K562 (cell line): ENCODE measurements at regions not wholly inside any gene's neighbourhood (a gene's known extent, or its start where the extent isn't known, plus 50 kb on each side); places are given as distances from the start of the nearest gene placed in this dataset.

Experiments
- ATAC-seq: fragments of 200-7000 bp; cut with Tn5 transposase; 3 replicates; pipeline ENCODE4 v1.9.1; 2020; ENCODE audit warnings: moderate library complexity
- BruUV-seq: library from RNA; stranded (reverse); fragments of 400-500 nt; replicated peaks from 2 replicates; lab custom pipeline; 2021; lab: Mats Ljungman, UMichigan
- CTCF ChIA-PET: fragments of 300-600 bp; formaldehyde crosslinking; extraction: SDS; loops from one replicate; lab custom pipeline; 2021; ENCODE audit warnings: low intra/inter-chr PET ratio; lab: Yijun Ruan, JAX
- POLR2A ChIA-PET: fragments of 300-600, 350-650 bp; sonication (Branson Sonifier 250); formaldehyde crosslinking; extraction: SDS; loops from one replicate; lab custom pipeline; 2021; ENCODE audit warnings: antibody characterized with exemption, inconsistent platforms; lab: Yijun Ruan, JAX
- DNase-seq, 4 experiments: peaks; one replicate each; pipeline versions ENCODE4 v3.0.0 to v3.0.0-alpha.2; 2011 to 2018; ENCODE audit warnings: low spot score in 3 of 4, mixed read lengths in 3 of 4; ENCODE audit errors: extremely low read depth in 1 of 4
- FAIRE-seq: peaks from 2 replicates; lab custom pipeline; 2011; peaks lifted over from hg19 to GRCh38; lab: Jason Lieb, UNC
- H2AFZ ChIP-seq: 2 replicates; pipeline ENCODE4 v1.6.0; 2011; ENCODE audit warnings: low read depth, low read length, control low read depth, inconsistent platforms
- H3K27ac ChIP-seq: fragments of 200-600 bp; 3 replicates; pipeline ENCODE4 v1.8.0; 2011; ENCODE audit warnings: low read depth, mild to moderate bottlenecking, control low read depth, inconsistent platforms, low read length, moderate library complexity, mixed read lengths; ENCODE audit errors: extremely low read depth
- H3K27me3 ChIP-seq, 2 experiments: fragments of 300-600 bp in 1 of 2; 2 replicates in 1 of 2; 3 replicates in 1 of 2; pipeline versions ENCODE4 v1.6.0 to v1.8.0; 2011; ENCODE audit warnings: inconsistent platforms in 2 of 2, low read length in 2 of 2, mild to moderate bottlenecking in 1 of 2, mixed read lengths in 1 of 2, moderate library complexity in 1 of 2; ENCODE audit not compliant: control insufficient read depth in 2 of 2, insufficient read depth in 2 of 2
- H3K36me3 ChIP-seq: fragments of 300-600 bp; 3 replicates; pipeline ENCODE4 v1.8.0; 2011; ENCODE audit warnings: mild to moderate bottlenecking, low read length, inconsistent platforms; ENCODE audit not compliant: control insufficient read depth, insufficient read depth
- H3K4me1 ChIP-seq, 2 experiments: fragments of 200-600 bp in 1 of 2; replicated peaks in 1 of 2; 2 replicates in 1 of 2; 3 replicates in 1 of 2; pipeline versions ENCODE4 v1.5.1 to v1.8.0; 2011; ENCODE audit warnings: inconsistent platforms in 2 of 2, low read length in 2 of 2, mild to moderate bottlenecking in 1 of 2, mixed read lengths in 1 of 2, moderate library complexity in 1 of 2; ENCODE audit not compliant: control insufficient read depth in 2 of 2, insufficient read depth in 2 of 2
- H3K4me2 ChIP-seq: 2 replicates; pipeline ENCODE4 v1.6.1; 2011; ENCODE audit warnings: low read length, control low read depth, inconsistent platforms, mixed read lengths; ENCODE audit not compliant: insufficient read depth
- H3K4me3 ChIP-seq: fragments of 200-600 bp; sonication (generic), shearing (Covaris generic); 2 replicates; pipeline ENCODE4 v1.5.1; 2016; ENCODE audit warnings: control low read depth, inconsistent platforms
- H3K79me2 ChIP-seq: fragments of 200-600 bp; 3 replicates; pipeline ENCODE4 v1.8.0; 2011; ENCODE audit warnings: low read length, inconsistent platforms; ENCODE audit not compliant: control insufficient read depth, insufficient read depth
- H3K9ac ChIP-seq, 2 experiments: 2 replicates each; pipeline versions ENCODE4 v1.6.0 to v1.6.1; 2011; ENCODE audit warnings: low read depth in 2 of 2, low read length in 2 of 2, control low read depth in 1 of 2, inconsistent platforms in 1 of 2, mild to moderate bottlenecking in 1 of 2, mixed read lengths in 1 of 2; ENCODE audit not compliant: insufficient read depth in 1 of 2
- H3K9me1 ChIP-seq: one replicate; pipeline ENCODE4 v1.6.0; 2011; ENCODE audit warnings: inconsistent platforms, mild to moderate bottlenecking, low read length, moderate library complexity; ENCODE audit not compliant: control insufficient read depth, insufficient read depth
- H3K9me3 ChIP-seq: replicated peaks from 2 replicates; pipeline ENCODE4 v1.5.1; 2011; ENCODE audit warnings: low read depth, low read length, inconsistent platforms; ENCODE audit not compliant: control insufficient read depth, insufficient read depth
- H4K20me1 ChIP-seq: replicated peaks from 2 replicates; pipeline ENCODE4 v1.6.1; 2011; ENCODE audit warnings: low read length, inconsistent platforms, mixed read lengths; ENCODE audit not compliant: control insufficient read depth, insufficient read depth
- BHLHE40 ChIP-seq: IDR thresholded peaks from 2 replicates; pipeline ENCODE4 v1.6.1; 2011; ENCODE audit warnings: low read length, improper control_type of control experiment
- CHD2 ChIP-seq: IDR thresholded peaks from 2 replicates; pipeline ENCODE4 v1.6.1; 2011; ENCODE audit warnings: low read depth, low read length
- ESRRA ChIP-seq: fragments of 450-650 bp; IDR thresholded peaks from 2 replicates; pipeline ENCODE4 v1.6.1; 2014; ENCODE audit warnings: low read depth, mild to moderate bottlenecking, moderate library complexity, borderline replicate concordance
- GATA2 ChIP-seq: sonication (generic); formaldehyde crosslinking; IDR thresholded peaks from 2 replicates; pipeline ENCODE4 v1.4.0; 2020; ENCODE audit warnings: mild to moderate bottlenecking, missing genetic modification reagents
- NBN ChIP-seq: fragments of 450-650 bp; IDR thresholded peaks from 2 replicates; pipeline ENCODE4 v1.6.1; 2016; ENCODE audit warnings: low read depth, mild to moderate bottlenecking
- NFIX ChIP-seq: fragments of 250-450 bp; sonication (Bioruptor Pico); IDR thresholded peaks from 2 replicates; pipeline ENCODE4 v1.4.0; 2020; ENCODE audit warnings: low read depth, mild to moderate bottlenecking, moderate library complexity
- ZFPM2 ChIP-seq: fragments of 250-450 bp; sonication (Bioruptor Pico); IDR thresholded peaks from 2 replicates; pipeline ENCODE4 v1.5.1; 2022; ENCODE audit warnings: mild to moderate bottlenecking
- WGBS: fragments of 100-300 bp; shearing (Covaris generic); methylation state at CpG from one replicate; pipeline ENCODE4 v1.1.6; 2016; ENCODE audit warnings: low coverage, mixed read lengths; ENCODE audit not compliant: insufficient coverage; ENCODE audit errors: missing lambda C conversion rate; 5-methylcytosine and 5-hydroxymethylcytosine counted together
- in situ Hi-C: fragments of 300-500 bp; cut with MboI; formaldehyde crosslinking; loops from 4 replicates; pipeline ENCODE4 v1.15.0; 2018; ENCODE audit warnings: inconsistent platforms, mixed read lengths
- intact Hi-C: fragments of 100-400 bp; cut with micrococcal nuclease; formaldehyde crosslinking; loops from 2 replicates; pipeline ENCODE4 v1.14.2; 2022
- TF ChIP-seq, protein P1 (sequence below): fragments of 200-800 bp; sonication (Bioruptor generic); IDR thresholded peaks from 2 replicates; pipeline ENCODE4 v1.6.1; 2016; ENCODE audit warnings: missing genetic modification characterization, missing compliant biosample characterization

DNA sequence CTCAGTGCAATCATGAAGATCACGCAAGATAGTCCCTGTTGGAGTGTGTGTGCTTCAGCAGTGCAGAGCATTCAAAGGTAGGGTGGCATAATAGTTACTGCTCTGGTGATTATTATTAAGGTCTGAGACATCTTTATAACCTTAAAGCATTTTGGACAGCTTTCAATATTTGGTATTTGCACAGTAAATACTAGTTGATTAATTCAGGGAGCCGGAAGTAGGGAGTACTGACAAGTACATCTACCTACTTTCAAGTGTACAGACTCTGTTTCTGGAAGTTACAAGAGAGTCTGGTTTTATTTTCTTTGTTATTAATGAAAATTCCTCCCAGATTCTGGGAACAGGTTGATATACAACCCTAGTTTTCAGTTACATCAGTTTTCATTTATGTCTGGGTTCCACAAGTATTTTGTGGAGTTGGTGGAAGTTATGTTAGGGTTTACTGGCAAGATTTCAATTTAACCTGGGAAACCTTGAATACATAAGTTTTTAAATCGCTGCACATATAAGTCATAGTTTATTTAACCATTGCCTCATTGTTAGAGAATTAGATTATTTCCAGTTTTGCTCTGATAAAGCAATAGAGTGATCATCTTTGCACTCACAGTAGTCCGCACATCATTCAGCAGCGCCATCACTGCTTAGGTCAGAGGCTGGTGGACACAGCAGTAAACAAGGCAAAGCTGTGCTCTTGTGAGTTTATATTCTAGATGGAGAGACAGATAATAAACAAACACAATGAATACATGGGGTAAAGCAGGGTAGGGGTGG lies 366.6 kb downstream of the REEP3 start:
- H3K27ac ChIP-seq, result no peak overlapping the region
- POLR2A ChIA-PET, result no interaction called here
- no peaks in the 10 kb centered on the region for H4K20me1 ChIP-seq
- H3K4me2 ChIP-seq, result peak overlapping the region; percentile 43; the same call in 1 of the 2 replicates
- TF ChIP-seq ESRRA, result no peak
- no peak for TF ChIP-seq CHD2
- TF ChIP-seq NFIX (CRISPR knock-in tag), result no peak
- no peak for TF ChIP-seq BHLHE40
- no peak for TF ChIP-seq NBN
- no peak for TF ChIP-seq GATA2 (CRISPR knock-in tag)
- TF ChIP-seq, protein P1, sequence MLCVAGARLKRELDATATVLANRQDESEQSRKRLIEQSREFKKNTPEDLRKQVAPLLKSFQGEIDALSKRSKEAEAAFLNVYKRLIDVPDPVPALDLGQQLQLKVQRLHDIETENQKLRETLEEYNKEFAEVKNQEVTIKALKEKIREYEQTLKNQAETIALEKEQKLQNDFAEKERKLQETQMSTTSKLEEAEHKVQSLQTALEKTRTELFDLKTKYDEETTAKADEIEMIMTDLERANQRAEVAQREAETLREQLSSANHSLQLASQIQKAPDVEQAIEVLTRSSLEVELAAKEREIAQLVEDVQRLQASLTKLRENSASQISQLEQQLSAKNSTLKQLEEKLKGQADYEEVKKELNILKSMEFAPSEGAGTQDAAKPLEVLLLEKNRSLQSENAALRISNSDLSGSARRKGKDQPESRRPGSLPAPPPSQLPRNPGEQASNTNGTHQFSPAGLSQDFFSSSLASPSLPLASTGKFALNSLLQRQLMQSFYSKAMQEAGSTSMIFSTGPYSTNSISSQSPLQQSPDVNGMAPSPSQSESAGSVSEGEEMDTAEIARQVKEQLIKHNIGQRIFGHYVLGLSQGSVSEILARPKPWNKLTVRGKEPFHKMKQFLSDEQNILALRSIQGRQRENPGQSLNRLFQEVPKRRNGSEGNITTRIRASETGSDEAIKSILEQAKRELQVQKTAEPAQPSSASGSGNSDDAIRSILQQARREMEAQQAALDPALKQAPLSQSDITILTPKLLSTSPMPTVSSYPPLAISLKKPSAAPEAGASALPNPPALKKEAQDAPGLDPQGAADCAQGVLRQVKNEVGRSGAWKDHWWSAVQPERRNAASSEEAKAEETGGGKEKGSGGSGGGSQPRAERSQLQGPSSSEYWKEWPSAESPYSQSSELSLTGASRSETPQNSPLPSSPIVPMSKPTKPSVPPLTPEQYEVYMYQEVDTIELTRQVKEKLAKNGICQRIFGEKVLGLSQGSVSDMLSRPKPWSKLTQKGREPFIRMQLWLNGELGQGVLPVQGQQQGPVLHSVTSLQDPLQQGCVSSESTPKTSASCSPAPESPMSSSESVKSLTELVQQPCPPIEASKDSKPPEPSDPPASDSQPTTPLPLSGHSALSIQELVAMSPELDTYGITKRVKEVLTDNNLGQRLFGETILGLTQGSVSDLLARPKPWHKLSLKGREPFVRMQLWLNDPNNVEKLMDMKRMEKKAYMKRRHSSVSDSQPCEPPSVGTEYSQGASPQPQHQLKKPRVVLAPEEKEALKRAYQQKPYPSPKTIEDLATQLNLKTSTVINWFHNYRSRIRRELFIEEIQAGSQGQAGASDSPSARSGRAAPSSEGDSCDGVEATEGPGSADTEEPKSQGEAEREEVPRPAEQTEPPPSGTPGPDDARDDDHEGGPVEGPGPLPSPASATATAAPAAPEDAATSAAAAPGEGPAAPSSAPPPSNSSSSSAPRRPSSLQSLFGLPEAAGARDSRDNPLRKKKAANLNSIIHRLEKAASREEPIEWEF (CRISPR knock-in tag), result no peak
- TF ChIP-seq ZFPM2, result no peak
- peaks cover 0 to 3% of the 10 kb centered on the region in 2 experiments; a peak in 2 of 5 replicates for H3K4me1 ChIP-seq
- ATAC-seq (peak; percentile 28; the same call in 2 of the 3 replicates), FAIRE-seq (no peak), DNase-seq (no peak)
- 4% methylated on average over 5 of the region's 5 CpGs for WGBS
- CTCF ChIA-PET, result no interaction called here
- intact Hi-C loops, result no loop called here
- H3K9me3 ChIP-seq, result no peaks in the 10 kb centered on the region
- no peaks in the 10 kb centered on the region for H3K79me2 ChIP-seq
- no peak overlapping the region for H3K4me3 ChIP-seq
- BruUV-seq, result no TSS peak
- in situ Hi-C loops, result no loop called here
- no peaks in the 10 kb centered on the region for H3K27me3 ChIP-seq
- peak overlapping the region; percentile 71; the same call in 1 of the 2 replicates for H2AFZ ChIP-seq
- no peaks in the 10 kb centered on the region for H3K36me3 ChIP-seq
- no peak overlapping the region for H3K9ac ChIP-seq
- H3K9me1 ChIP-seq, result no peaks in the 10 kb centered on the region
